HG02885 (cell line): ENCODE measurements at regions not wholly inside any gene's neighbourhood (a gene's known extent, or its start where the extent isn't known, plus 50 kb on each side); places are given as distances from the start of the nearest gene placed in this dataset.
"Not testable (repeated sequence)": the region's sequence is repeated elsewhere in the genome, so short reads cannot be mapped to it uniquely, and the experiment has no call there.

ENCODE experiments used
- ATAC-seq: cut with Tn5 transposase; IDR thresholded peaks from one replicate; pipeline ENCODE4 v1.9.1; 2021; ENCODE audit warnings: mild to moderate bottlenecking; ENCODE audit not compliant: unreplicated experiment, poor library complexity

DNA sequence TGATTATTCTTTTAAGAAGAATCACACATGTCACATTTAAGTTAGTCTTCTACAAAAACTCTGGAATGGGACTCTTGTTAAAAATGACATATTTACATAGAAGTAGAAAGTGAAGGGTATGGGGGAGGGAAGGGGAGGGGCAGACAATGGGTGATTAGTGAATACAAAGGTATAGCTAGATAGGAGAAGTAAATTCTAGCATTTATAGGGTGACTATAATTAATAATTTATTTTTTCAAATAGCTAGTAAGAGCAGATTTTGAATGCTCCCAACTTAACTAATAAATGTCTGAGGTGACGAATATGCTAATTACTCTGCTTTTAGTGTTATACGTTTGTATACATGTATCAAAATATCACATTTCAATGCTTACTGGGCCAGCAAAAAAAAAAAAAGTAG, 59.4 kb downstream of the BLTP3B start:
- ATAC-seq: no peak

- ATAC-seq: not testable (repeated sequence)
Measured at GRCh38 chr12:100078777-100079176, 63.9 kb downstream of the BLTP3B start.

DNA sequence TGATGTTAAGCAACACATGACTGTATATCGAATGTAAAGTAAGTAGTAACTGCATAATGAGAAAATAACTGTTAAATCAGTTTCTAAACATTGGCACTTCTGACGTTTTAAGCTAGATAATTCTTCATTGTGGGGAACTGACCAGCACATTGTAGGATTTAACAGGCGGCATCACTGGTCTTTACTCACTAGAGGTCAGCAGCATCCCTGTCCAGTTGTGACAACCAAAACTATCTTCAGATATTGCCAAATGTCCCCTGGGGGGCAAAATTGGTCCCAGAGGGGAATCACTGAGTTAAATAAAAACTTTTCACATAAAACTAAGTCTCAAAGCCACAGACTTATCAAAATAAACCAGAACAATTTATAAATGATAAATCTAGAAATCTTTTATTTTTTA, 65.3 kb downstream of the BLTP3B start:
- no peak for ATAC-seq

DNA sequence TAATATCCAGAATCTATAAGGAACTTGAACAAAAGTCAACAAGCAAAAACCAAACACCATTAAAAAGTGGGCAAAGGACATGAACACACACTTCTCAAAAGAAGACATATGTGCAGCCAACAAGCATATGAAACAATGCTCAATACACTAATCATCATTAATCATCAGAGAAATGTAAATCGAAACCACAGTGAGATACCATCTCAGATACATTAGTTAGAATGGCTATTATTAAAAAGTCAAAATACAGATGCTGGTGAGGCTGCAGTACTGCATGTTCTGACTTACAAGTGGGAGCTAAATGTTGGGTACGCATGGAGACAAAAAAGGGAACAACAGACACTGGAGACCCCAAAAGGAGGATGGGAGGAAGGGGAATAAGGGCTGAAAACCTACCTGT, 67.1 kb downstream of the BLTP3B start:
- ATAC-seq: no peak

GRCh38 chr12:100069795-100070194, 72.9 kb downstream of the BLTP3B start:
- ATAC-seq: no peak

- ATAC-seq: no peak
Measured at GRCh38 chr12:100068305-100068704, 74.4 kb downstream of the BLTP3B start.

GRCh38 chr12:100061814-100062213, 77.1 kb upstream of the ANKS1B start:
- ATAC-seq: no peak

DNA sequence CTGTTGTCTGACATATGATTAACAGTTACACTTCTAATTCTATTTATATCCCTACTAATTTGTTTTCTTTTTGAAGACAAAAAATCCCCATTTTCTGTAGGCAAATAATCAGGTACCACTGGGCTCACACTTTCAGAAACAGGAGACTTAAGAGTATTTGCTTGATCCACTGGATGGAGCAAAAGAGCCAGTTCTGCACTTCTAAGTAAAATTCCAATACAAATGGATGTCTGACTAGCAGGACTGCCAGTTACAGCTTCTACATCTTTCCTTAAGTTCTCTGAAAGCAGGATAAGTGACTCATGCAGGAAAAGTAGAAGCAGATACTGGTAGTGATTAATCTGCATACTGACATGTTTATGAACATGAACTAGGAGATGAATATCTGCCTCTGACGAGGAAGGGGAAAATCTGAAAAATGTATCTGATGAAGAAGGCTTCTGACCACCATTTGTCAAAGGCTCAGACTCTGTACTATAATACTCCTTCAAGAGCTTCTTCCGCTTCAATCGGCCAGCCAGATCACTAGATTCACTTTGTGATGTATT, 73.8 kb upstream of the ANKS1B start:
- peak; percentile 56 for ATAC-seq

DNA sequence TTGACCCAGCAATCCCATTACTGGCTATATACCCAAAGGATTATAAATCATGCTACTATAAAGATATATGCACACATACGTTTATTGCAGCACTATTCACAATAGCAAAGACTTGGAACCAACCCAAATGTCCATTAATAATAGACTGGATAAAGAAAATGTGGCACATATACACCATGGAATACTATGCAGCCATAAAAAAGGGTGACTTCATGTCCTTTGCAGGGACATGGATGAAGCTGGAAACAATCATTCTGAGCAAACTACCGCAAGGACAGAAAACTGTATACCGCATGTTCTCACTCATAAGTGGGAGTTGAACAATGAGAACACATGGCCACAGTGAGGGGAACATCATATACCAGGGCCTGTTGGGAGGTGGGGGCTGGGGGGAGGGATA, 61.5 kb upstream of the ANKS1B start:
- not testable (repeated sequence) for ATAC-seq

GRCh38 chr12:100044266-100044665, 59.5 kb upstream of the ANKS1B start:
- no peak for ATAC-seq

DNA sequence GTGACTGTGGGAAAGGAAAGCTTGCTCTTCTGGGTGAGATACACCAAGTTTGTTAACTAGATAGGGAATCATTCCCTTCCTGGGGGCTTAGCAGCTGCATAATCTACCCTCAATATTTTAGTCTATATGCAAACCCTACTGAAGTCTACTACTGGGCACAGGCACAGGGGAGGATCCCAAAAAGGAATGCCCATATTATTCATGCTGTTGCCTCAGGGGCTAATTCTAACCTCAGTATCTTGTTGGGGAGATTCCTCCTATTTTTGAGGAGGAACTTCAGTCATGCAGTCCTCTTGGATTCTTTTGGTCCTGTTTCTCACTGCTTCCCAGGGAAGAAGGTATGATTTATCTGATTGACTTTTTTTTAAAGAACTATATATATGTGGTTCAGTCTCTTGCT, 58.9 kb upstream of the ANKS1B start:
- ATAC-seq: no peak
